CD4-positive, alpha-beta T cell treated with Interferon gamma for 1 hour (primary cell): ENCODE measurements at regions not wholly inside any gene's neighbourhood (a gene's known extent, or its start where the extent isn't known, plus 50 kb on each side); places are given as distances from the start of the nearest gene placed in this dataset.
"Not testable (repeated sequence)": the region's sequence is repeated elsewhere in the genome, so short reads cannot be mapped to it uniquely, and the experiment has no call there.

ENCODE experiments used
- DNase-seq: peaks from one replicate; pipeline ENCODE4 v3.0.0-alpha.2; 2020

- no peak for DNase-seq
These were observed 157.3 kb upstream of the AUTS2 start for GRCh38 chr7:69440976-69441375.

- no peak for DNase-seq
These were observed 155.1 kb upstream of the AUTS2 start for GRCh38 chr7:69443136-69443535.

GRCh38 chr7:69445541-69445940 lies 152.7 kb upstream of the AUTS2 start:
- DNase-seq, result no peak

- not testable (repeated sequence) for DNase-seq
These were observed 152.1 kb upstream of the AUTS2 start for GRCh38 chr7:69446213-69446612.

- no peak for DNase-seq
These were observed 150.2 kb upstream of the AUTS2 start for GRCh38 chr7:69448071-69448470.

GRCh38 chr7:69450456-69450855 lies 147.8 kb upstream of the AUTS2 start:
- DNase-seq, result no peak

- DNase-seq, result no peak
These were observed 146.6 kb upstream of the AUTS2 start for GRCh38 chr7:69451715-69452114.

GRCh38 chr7:69452797-69453196 lies 145.5 kb upstream of the AUTS2 start:
- DNase-seq, result no peak

GRCh38 chr7:69457595-69458504 lies 140.4 kb upstream of the AUTS2 start:
- no peak for DNase-seq

GRCh38 chr7:69464035-69464434 lies 134.2 kb upstream of the AUTS2 start:
- no peak for DNase-seq

- DNase-seq, result no peak
These were observed 133.0 kb upstream of the AUTS2 start for GRCh38 chr7:69465262-69465661.

- DNase-seq, result no peak
These were observed 130.4 kb upstream of the AUTS2 start for GRCh38 chr7:69467826-69468225.

GRCh38 chr7:69476416-69476815 lies 121.9 kb upstream of the AUTS2 start:
- DNase-seq, result no peak

- DNase-seq, result no peak
These were observed 115.6 kb upstream of the AUTS2 start for GRCh38 chr7:69482676-69483075.

- DNase-seq, result no peak
These were observed 108.7 kb upstream of the AUTS2 start for GRCh38 chr7:69489533-69489932.

GRCh38 chr7:69498671-69499070 lies 99.6 kb upstream of the AUTS2 start:
- no peak for DNase-seq

- DNase-seq, result no peak
These were observed 95.9 kb upstream of the AUTS2 start for GRCh38 chr7:69502358-69502757.

- no peak for DNase-seq
These were observed 93.4 kb upstream of the AUTS2 start for GRCh38 chr7:69504733-69505420.

- DNase-seq, result no peak
These were observed 89.5 kb upstream of the AUTS2 start for GRCh38 chr7:69508736-69509135.

GRCh38 chr7:69510114-69510513 lies 88.2 kb upstream of the AUTS2 start:
- no peak for DNase-seq

- no peak for DNase-seq
These were observed 82.6 kb upstream of the AUTS2 start for GRCh38 chr7:69515495-69516212.

- DNase-seq, result no peak
These were observed 81.9 kb upstream of the AUTS2 start for GRCh38 chr7:69516238-69516820.
